ENCODE measurements at regions not wholly inside any gene's neighbourhood (a gene's known extent, or its start where the extent isn't known, plus 50 kb on each side); places are given as distances from the start of the nearest gene placed in this dataset.

GRCh38 chr2:82317012-82317411 lies 2012.5 kb upstream of the LRRTM1 start:
- CTCF ChIA-PET, result no interaction called here
- TF ChIP-seq, protein P1, sequence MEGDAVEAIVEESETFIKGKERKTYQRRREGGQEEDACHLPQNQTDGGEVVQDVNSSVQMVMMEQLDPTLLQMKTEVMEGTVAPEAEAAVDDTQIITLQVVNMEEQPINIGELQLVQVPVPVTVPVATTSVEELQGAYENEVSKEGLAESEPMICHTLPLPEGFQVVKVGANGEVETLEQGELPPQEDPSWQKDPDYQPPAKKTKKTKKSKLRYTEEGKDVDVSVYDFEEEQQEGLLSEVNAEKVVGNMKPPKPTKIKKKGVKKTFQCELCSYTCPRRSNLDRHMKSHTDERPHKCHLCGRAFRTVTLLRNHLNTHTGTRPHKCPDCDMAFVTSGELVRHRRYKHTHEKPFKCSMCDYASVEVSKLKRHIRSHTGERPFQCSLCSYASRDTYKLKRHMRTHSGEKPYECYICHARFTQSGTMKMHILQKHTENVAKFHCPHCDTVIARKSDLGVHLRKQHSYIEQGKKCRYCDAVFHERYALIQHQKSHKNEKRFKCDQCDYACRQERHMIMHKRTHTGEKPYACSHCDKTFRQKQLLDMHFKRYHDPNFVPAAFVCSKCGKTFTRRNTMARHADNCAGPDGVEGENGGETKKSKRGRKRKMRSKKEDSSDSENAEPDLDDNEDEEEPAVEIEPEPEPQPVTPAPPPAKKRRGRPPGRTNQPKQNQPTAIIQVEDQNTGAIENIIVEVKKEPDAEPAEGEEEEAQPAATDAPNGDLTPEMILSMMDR (IDR thresholded peaks at IDR 0.05), result no peak
- Mint-ChIP-seq H3K4me3 (no peak overlapping the region), H3K4me1 (ENCODE audit: low read depth) (no peaks in the 10 kb centered on the region), H3K36me3 (ENCODE audit: low read depth) (no peaks in the 10 kb centered on the region), H3K27ac (no peak overlapping the region), H3K9me3 (peaks cover 2% of the 10 kb centered on the region), H3K27me3 (no peaks in the 10 kb centered on the region)
- POLR2A ChIA-PET, result no interaction called here
- no peak for DNase-seq
- intact Hi-C loops (cut with micrococcal nuclease), result no loop called here
- no peak for ATAC-seq

GRCh38 chr2:82316586-82316985 lies 2012.0 kb upstream of the LRRTM1 start:
- Mint-ChIP-seq H3K27me3 (no peaks in the 10 kb centered on the region), H3K27ac (no peak overlapping the region), H3K36me3 (ENCODE audit: low read depth) (no peaks in the 10 kb centered on the region), H3K4me1 (ENCODE audit: low read depth) (no peaks in the 10 kb centered on the region), H3K4me3 (no peak overlapping the region), H3K9me3 (peaks cover 2% of the 10 kb centered on the region)
- no peak for ATAC-seq
- CTCF ChIA-PET, result no interaction called here
- intact Hi-C loops (cut with micrococcal nuclease), result no loop called here
- TF ChIP-seq, protein P1 (IDR thresholded peaks at IDR 0.05), result no peak
- POLR2A ChIA-PET, result no interaction called here
- no peak for DNase-seq

DNA sequence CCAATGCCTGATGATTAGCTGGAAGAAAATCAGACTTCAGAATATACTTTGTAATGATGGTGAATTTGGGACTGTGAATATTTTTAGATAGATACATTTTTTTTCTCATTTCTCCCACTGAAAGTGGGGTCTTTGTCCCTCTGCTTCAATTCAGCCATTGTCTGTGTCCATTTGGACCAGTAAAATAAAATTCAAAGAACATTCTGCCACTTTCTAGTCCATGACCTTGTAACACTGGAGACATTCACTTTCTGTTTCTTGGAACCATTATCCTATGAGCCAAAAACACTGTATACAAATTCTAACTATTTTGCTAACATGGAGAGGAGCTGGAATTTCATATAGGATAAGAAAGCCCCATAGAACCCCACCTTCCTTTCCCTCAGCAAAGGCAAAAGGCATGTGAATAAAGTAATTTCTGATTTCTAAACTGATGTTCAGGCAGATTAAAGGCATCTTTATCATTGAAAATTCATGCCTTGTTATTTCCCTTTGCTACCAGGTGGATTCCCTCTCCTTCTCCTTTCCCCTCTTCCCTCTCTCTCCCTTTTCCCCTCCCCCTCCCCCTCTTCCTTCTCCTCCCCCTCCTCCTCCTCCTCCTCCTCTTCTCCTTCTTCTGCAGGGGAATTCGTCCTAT lies 2010.4 kb upstream of the LRRTM1 start:
- no peak overlapping the region for H3K4me3 Mint-ChIP-seq
- peaks cover 4% of the 10 kb centered on the region for H3K9me3 Mint-ChIP-seq
- H3K27me3 Mint-ChIP-seq, result no peaks in the 10 kb centered on the region
- H3K4me1 Mint-ChIP-seq (ENCODE audit: low read depth), result no peaks in the 10 kb centered on the region
- no peaks in the 10 kb centered on the region for H3K36me3 Mint-ChIP-seq (ENCODE audit: low read depth)
- TF ChIP-seq, protein P1 (IDR thresholded peaks at IDR 0.05), result no peak
- DNase-seq (no peak), ATAC-seq (no peak)
- intact Hi-C loops (cut with micrococcal nuclease), result no loop called here
- CTCF ChIA-PET, result no interaction called here
- no peak overlapping the region for H3K27ac Mint-ChIP-seq
- POLR2A ChIA-PET, result no interaction called here

DNA sequence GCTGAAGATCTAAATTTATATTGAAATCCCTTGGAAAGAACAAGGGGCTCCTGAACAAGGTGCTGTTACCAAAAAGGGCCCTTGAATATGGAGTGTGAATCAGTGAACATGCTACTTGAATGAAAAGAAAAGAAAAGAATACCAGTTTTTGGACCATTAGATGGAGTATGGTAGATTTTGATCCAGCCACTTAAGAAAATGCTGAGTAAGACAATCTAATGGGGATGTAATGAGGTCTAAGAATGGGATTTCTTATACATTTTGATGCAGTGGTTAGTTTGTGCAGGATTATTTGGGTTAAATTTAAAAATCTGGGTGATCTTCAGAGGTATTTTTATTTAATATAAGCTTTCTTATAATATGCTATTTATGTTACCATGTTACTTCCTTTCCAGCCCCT lies 2003.0 kb upstream of the LRRTM1 start:
- Mint-ChIP-seq H3K4me1 (ENCODE audit: low read depth) (no peaks in the 10 kb centered on the region), H3K36me3 (ENCODE audit: low read depth) (no peaks in the 10 kb centered on the region), H3K4me3 (no peak overlapping the region), H3K9me3 (peaks cover 6% of the 10 kb centered on the region), H3K27ac (no peak overlapping the region), H3K27me3 (no peaks in the 10 kb centered on the region)
- ATAC-seq, result no peak
- intact Hi-C loops (cut with micrococcal nuclease), result no loop called here
- no peak for DNase-seq
- ChIA-PET POLR2A (no interaction called here), CTCF (no interaction called here)
- TF ChIP-seq, protein P1 (IDR thresholded peaks at IDR 0.05), result no peak

DNA sequence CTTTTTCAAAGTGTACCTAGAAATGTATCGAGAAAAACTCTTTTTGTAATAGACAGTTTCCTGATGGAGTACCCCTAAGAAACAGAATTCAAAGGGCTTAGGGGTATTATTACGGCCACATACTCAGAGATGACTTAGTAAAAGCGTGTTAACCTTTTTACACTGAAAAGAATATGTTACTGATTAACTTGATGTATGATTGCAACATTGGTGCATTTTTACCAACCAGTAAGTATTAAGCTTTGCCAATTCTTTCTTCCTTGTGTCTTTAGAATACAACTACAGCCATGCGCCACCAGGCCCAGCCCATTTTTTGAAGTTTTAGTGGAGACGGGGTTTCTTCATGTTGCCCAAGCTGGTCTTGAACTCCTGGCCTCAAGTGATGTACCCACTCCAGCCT lies 1997.0 kb upstream of the LRRTM1 start:
- Mint-ChIP-seq H3K4me1 (ENCODE audit: low read depth) (no peaks in the 10 kb centered on the region), H3K9me3 (peaks cover 23% of the 10 kb centered on the region), H3K27ac (no peak overlapping the region), H3K36me3 (ENCODE audit: low read depth) (no peaks in the 10 kb centered on the region), H3K4me3 (no peak overlapping the region), H3K27me3 (no peaks in the 10 kb centered on the region)
- intact Hi-C loops (cut with micrococcal nuclease), result no loop called here
- ATAC-seq (no peak), DNase-seq (no peak)
- ChIA-PET CTCF (no interaction called here), POLR2A (no interaction called here)
- TF ChIP-seq, protein P1 (IDR thresholded peaks at IDR 0.05), result no peak

Measured in activated CD8-positive, alpha-beta T cell treated with anti-CD3 and anti-CD28 coated beads for 36 hours (primary cell).